HCT116 (cell line): ENCODE measurements at regions not wholly inside any gene's neighbourhood (a gene's known extent, or its start where the extent isn't known, plus 50 kb on each side); places are given as distances from the start of the nearest gene placed in this dataset.

Experiments used
- ATAC-seq: fragments of 200-7000 bp; cut with Tn5 transposase; 2 replicates; pipeline ENCODE4 v1.9.1; 2020; ENCODE audit warnings: mild to moderate bottlenecking, moderate library complexity
- BruUV-seq: library from RNA; stranded (reverse); fragments of 400-500 nt; replicated peaks from 2 replicates; lab custom pipeline; 2021; lab: Mats Ljungman, UMichigan
- CTCF ChIA-PET: fragments of 300-600 bp; sonication (Branson Sonifier 250); formaldehyde crosslinking; loops from one replicate; lab custom pipeline; 2021; ENCODE audit warnings: antibody characterized with exemption; lab: Charles Lee
- POLR2A ChIA-PET: fragments of 300-600, 350-600 bp; sonication (Branson Sonifier 250); formaldehyde crosslinking; loops from one replicate; lab custom pipeline; 2021; ENCODE audit warnings: antibody characterized with exemption; lab: Charles Lee
- RAD21 ChIA-PET, 2 experiments: fragments of 300-600 bp; sonication (Branson Sonifier 250); formaldehyde crosslinking; loops; one replicate each; lab custom pipeline; 2023; ENCODE audit warnings: low total read pairs in 2 of 2; ENCODE audit not compliant: uncharacterized antibody in 2 of 2, unreplicated experiment in 2 of 2, low non-redundant PET in 1 of 2; lab: Charles Lee
- DNase-seq: peaks from one replicate; pipeline ENCODE4 v3.0.0-alpha.2; 2010; ENCODE audit warnings: low read depth, low spot score
- H2AFZ ChIP-seq: fragments of 200-600 bp; shearing (Covaris generic), sonication (generic); 2 replicates; pipeline ENCODE4 v1.6.1; 2017; ENCODE audit warnings: low read depth, mixed run types, mixed read lengths, antibody characterized with exemption, low read length; ENCODE audit not compliant: poor library complexity, severe bottlenecking
- H3K27ac ChIP-seq: 2 replicates; pipeline ENCODE4 v1.5.1; 2012; ENCODE audit warnings: low read depth, low read length
- H3K27me3 ChIP-seq: fragments of 200-600 bp; sonication (generic); 2 replicates; pipeline ENCODE4 v1.6.1; 2016; ENCODE audit warnings: mixed run types, low read length, mixed read lengths; ENCODE audit not compliant: insufficient read depth
- H3K36me3 ChIP-seq, 2 experiments: fragments of 200-500 bp in 1 of 2; fragments of 200-600 bp in 1 of 2; sonication (Bioruptor generic) in 1 of 2; sonication (generic) in 1 of 2; 2 replicates each; pipeline versions ENCODE4 v1.5.1 to v1.6.1; 2014 to 2016; ENCODE audit warnings: low read length in 2 of 2, inconsistent platforms in 1 of 2, mixed read lengths in 1 of 2, mixed run types in 1 of 2; ENCODE audit not compliant: insufficient read depth in 2 of 2, control insufficient read depth in 1 of 2
- H3K4me1 ChIP-seq, 2 experiments: fragments of 200-600 bp in 1 of 2; sonication (generic) in 1 of 2; 2 replicates each; pipeline versions ENCODE4 v1.5.1 to v1.6.1; 2012 to 2017; ENCODE audit warnings: low read length in 2 of 2, inconsistent platforms in 1 of 2, mild to moderate bottlenecking in 1 of 2, mixed read lengths in 1 of 2, mixed run types in 1 of 2, moderate library complexity in 1 of 2; ENCODE audit not compliant: insufficient read depth in 2 of 2, control insufficient read depth in 1 of 2
- H3K4me2 ChIP-seq: fragments of 200-600 bp; sonication (generic); 2 replicates; pipeline ENCODE4 v1.6.1; 2017; ENCODE audit warnings: mixed run types, low read length, mixed read lengths
- H3K4me3 ChIP-seq, 2 experiments: fragments of 200-600 bp in 1 of 2; sonication (generic) in 1 of 2; replicated peaks in 1 of 2; 2 replicates each; pipeline ENCODE4 v1.5.1; 2011 to 2016; ENCODE audit warnings: low read length in 2 of 2, control low read depth in 1 of 2, low read depth in 1 of 2, mild to moderate bottlenecking in 1 of 2, mixed read lengths in 1 of 2, mixed run types in 1 of 2
- H3K79me2 ChIP-seq: fragments of 200-600 bp; sonication (generic); 2 replicates; pipeline ENCODE4 v1.6.1; 2017; ENCODE audit warnings: mild to moderate bottlenecking, mixed run types, low read length, moderate library complexity, mixed read lengths; ENCODE audit not compliant: insufficient read depth
- H3K9ac ChIP-seq: fragments of 200-600 bp; sonication (generic); 2 replicates; pipeline ENCODE4 v1.6.1; 2016; ENCODE audit warnings: low read length, mixed read lengths
- H3K9me2 ChIP-seq: fragments of 200-600 bp; sonication (generic), shearing (Covaris generic); 2 replicates; pipeline ENCODE4 v1.6.1; 2017; ENCODE audit warnings: mixed run types, mild to moderate bottlenecking, moderate library complexity; ENCODE audit not compliant: insufficient read depth
- H3K9me3 ChIP-seq, 2 experiments: fragments of 200-500 bp in 1 of 2; fragments of 200-600 bp in 1 of 2; sonication (Bioruptor generic) in 1 of 2; sonication (generic) in 1 of 2; 2 replicates each; pipeline ENCODE4 v1.6.1; 2014 to 2017; ENCODE audit warnings: low read length in 2 of 2, mixed read lengths in 2 of 2, inconsistent platforms in 1 of 2, low read depth in 1 of 2, mild to moderate bottlenecking in 1 of 2, mixed run types in 1 of 2, moderate library complexity in 1 of 2; ENCODE audit not compliant: control insufficient read depth in 1 of 2, insufficient read depth in 1 of 2
- H4K20me1 ChIP-seq: fragments of 200-600 bp; sonication (generic), shearing (Covaris generic); 2 replicates; pipeline ENCODE4 v1.6.1; 2017; ENCODE audit warnings: mixed run types, mild to moderate bottlenecking, moderate library complexity; ENCODE audit not compliant: insufficient read depth
- CBX3 ChIP-seq: IDR thresholded peaks from 2 replicates; pipeline ENCODE4 v1.6.1; 2012; ENCODE audit warnings: low read depth
- CEBPB ChIP-seq: IDR thresholded peaks from 2 replicates; pipeline ENCODE4 v1.6.1; 2012; ENCODE audit warnings: low read depth
- FOSL1 ChIP-seq: IDR thresholded peaks from 2 replicates; pipeline ENCODE4 v1.6.1; 2012; ENCODE audit warnings: low read depth
- POLR2A ChIP-seq: IDR thresholded peaks from 2 replicates; pipeline ENCODE4 v1.7.0; 2011; ENCODE audit warnings: borderline replicate concordance; ENCODE audit not compliant: insufficient read depth, insufficient read length; ENCODE audit errors: extremely low read depth
- SIN3A ChIP-seq: IDR thresholded peaks from 2 replicates; pipeline ENCODE4 v1.6.1; 2012; ENCODE audit warnings: low read depth
- SP1 ChIP-seq: IDR thresholded peaks from 2 replicates; pipeline ENCODE4 v1.6.1; 2012; ENCODE audit warnings: low read depth
- TCF7L2 ChIP-seq: IDR thresholded peaks from 2 replicates; pipeline ENCODE4 v1.7.0; 2011; ENCODE audit warnings: borderline replicate concordance, inconsistent platforms; ENCODE audit not compliant: insufficient read depth, insufficient read length; ENCODE audit errors: extremely low read depth
- ZFX ChIP-seq: fragments of 450-650 bp; IDR thresholded peaks from 2 replicates; pipeline ENCODE4 v1.6.1; 2017
- intact Hi-C: fragments of 100-400 bp; cut with micrococcal nuclease; formaldehyde crosslinking; loops from 2 replicates; pipeline ENCODE4 v1.10.0; 2022
- TF ChIP-seq, protein P1 (sequence below), 3 experiments: fragments of 200-600 bp in 1 of 3; sonication (generic) in 1 of 3; IDR thresholded peaks in 2 of 3; conservative IDR thresholded peaks in 1 of 3; 2 replicates each; pipeline ENCODE4 v1.5.1; 2012 to 2017; ENCODE audit warnings: low read depth in 2 of 3, low read length in 2 of 3, antibody characterized with exemption in 1 of 3, borderline replicate concordance in 1 of 3, control low read depth in 1 of 3, mild to moderate bottlenecking in 1 of 3, mixed read lengths in 1 of 3, mixed run types in 1 of 3, moderate library complexity in 1 of 3; ENCODE audit not compliant: insufficient read depth in 1 of 3
- TF ChIP-seq, protein P2 (sequence below): IDR thresholded peaks from 2 replicates; pipeline ENCODE4 v1.6.1; 2011; ENCODE audit warnings: mild to moderate bottlenecking, low read length, moderate library complexity; ENCODE audit not compliant: insufficient replicate concordance; ENCODE audit errors: extremely low read depth

DNA sequence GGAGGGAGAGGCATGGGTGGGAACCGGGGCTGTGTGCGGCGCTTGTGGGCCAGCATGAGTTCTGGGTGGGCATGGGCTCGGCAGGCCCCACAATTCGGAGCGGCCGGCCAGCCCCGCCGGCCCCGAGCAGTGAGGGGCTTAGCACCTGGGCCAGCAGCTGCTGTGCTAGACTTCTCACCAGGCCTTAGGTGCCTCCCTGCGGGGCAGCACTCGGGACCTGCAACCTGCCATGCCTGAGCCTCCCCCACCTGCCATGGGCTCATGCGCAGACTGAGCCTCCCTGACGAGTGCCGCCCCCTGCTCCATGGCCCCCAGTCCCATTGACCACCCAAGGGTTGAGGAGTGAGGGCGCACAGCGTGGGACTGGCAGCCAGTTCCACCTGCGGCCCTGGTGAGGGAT is 573.9 kb downstream of the TMA16 start:
- no peaks in the 10 kb centered on the region for H3K27me3 ChIP-seq
- H2AFZ ChIP-seq, result no peak overlapping the region
- no peaks in the 10 kb centered on the region for H3K9me3 ChIP-seq
- ChIA-PET CTCF (no interaction called here), RAD21 (no interaction called here), POLR2A (no interaction called here)
- H3K79me2 ChIP-seq, result no peaks in the 10 kb centered on the region
- H4K20me1 ChIP-seq, result no peaks in the 10 kb centered on the region
- TF ChIP-seq SP1, result no peak
- no peak for TF ChIP-seq FOSL1
- TF ChIP-seq SIN3A, result no peak
- TF ChIP-seq, protein P1, sequence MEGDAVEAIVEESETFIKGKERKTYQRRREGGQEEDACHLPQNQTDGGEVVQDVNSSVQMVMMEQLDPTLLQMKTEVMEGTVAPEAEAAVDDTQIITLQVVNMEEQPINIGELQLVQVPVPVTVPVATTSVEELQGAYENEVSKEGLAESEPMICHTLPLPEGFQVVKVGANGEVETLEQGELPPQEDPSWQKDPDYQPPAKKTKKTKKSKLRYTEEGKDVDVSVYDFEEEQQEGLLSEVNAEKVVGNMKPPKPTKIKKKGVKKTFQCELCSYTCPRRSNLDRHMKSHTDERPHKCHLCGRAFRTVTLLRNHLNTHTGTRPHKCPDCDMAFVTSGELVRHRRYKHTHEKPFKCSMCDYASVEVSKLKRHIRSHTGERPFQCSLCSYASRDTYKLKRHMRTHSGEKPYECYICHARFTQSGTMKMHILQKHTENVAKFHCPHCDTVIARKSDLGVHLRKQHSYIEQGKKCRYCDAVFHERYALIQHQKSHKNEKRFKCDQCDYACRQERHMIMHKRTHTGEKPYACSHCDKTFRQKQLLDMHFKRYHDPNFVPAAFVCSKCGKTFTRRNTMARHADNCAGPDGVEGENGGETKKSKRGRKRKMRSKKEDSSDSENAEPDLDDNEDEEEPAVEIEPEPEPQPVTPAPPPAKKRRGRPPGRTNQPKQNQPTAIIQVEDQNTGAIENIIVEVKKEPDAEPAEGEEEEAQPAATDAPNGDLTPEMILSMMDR (IDR thresholded peaks at IDR 0.05 in 2 of 3, conservative IDR thresholded peaks at IDR 0.05 in 1 of 3; ENCODE audit: borderline replicate concordance in 1 of 3, insufficient read depth in 1 of 3, low read depth in 2 of 3, low read length in 2 of 3), result no peak
- TF ChIP-seq CEBPB, result no peak
- TF ChIP-seq POLR2A, result no peak
- TF ChIP-seq CBX3, result no peak
- TF ChIP-seq ZFX, result no peak
- H3K9ac ChIP-seq, result no peak overlapping the region
- no TSS peak for BruUV-seq
- no peak overlapping the region for H3K4me2 ChIP-seq
- H3K36me3 ChIP-seq, result no peaks in the 10 kb centered on the region
- no peak for ATAC-seq
- no peaks in the 10 kb centered on the region for H3K9me2 ChIP-seq
- DNase-seq, result no peak
- no peak overlapping the region for H3K4me3 ChIP-seq
- no peak overlapping the region for H3K27ac ChIP-seq
- H3K4me1 ChIP-seq, result no peaks in the 10 kb centered on the region
- intact Hi-C loops, result no loop called here

DNA sequence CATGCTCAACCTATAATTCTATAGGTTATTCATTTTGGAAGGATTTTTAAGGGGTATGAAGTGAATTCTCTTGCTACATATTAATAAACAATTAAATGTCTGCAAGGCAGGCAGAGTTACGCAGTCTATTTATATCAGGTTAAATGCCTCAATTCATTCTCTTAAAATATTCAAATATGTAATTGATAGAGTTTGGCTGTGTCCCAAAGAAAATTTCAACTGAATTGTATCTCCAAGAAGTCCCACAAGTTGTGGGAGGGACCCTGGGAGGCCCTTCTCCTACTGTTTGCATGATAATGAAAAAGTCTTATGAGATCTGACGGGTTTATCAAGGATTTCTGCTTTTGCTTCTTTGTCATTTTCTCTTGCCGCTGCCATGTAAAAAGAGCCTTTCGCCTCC is 576.1 kb downstream of the TMA16 start:
- H3K36me3 ChIP-seq, result no peaks in the 10 kb centered on the region
- no peak for TF ChIP-seq TCF7L2
- TF ChIP-seq, protein P2, sequence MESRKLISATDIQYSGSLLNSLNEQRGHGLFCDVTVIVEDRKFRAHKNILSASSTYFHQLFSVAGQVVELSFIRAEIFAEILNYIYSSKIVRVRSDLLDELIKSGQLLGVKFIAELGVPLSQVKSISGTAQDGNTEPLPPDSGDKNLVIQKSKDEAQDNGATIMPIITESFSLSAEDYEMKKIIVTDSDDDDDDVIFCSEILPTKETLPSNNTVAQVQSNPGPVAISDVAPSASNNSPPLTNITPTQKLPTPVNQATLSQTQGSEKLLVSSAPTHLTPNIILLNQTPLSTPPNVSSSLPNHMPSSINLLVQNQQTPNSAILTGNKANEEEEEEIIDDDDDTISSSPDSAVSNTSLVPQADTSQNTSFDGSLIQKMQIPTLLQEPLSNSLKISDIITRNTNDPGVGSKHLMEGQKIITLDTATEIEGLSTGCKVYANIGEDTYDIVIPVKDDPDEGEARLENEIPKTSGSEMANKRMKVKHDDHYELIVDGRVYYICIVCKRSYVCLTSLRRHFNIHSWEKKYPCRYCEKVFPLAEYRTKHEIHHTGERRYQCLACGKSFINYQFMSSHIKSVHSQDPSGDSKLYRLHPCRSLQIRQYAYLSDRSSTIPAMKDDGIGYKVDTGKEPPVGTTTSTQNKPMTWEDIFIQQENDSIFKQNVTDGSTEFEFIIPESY, result no peak
- TF ChIP-seq, all 23 proteins: peak for 0
- Histone ChIP-seq H3K9me2 (no peaks in the 10 kb centered on the region), H3K9me3 (no peaks in the 10 kb centered on the region), H3K79me2 (no peaks in the 10 kb centered on the region), H3K4me3 (no peak overlapping the region), H3K4me1 (no peaks in the 10 kb centered on the region), H3K4me2 (no peak overlapping the region), H2AFZ (no peak overlapping the region), H4K20me1 (no peaks in the 10 kb centered on the region), H3K9ac (no peak overlapping the region), H3K27me3 (no peaks in the 10 kb centered on the region), H3K27ac (no peak overlapping the region)
- CTCF ChIA-PET, result no interaction called here
- POLR2A ChIA-PET, result no interaction called here
- RAD21 ChIA-PET, result no interaction called here
- ATAC-seq, result no peak
- DNase-seq, result no peak
- intact Hi-C loops, result loop anchor here (10.0 kb wide), 1 partner anchor 1554 kb away; no protein-coding TSS in a partner anchor
- BruUV-seq, result no TSS peak
